Parathyroid adenoma (tissue), 2 donors: ENCODE measurements at regions not wholly inside any gene's neighbourhood (a gene's known extent, or its start where the extent isn't known, plus 50 kb on each side); places are given as distances from the start of the nearest gene placed in this dataset.

Experiments used
- H2AFZ ChIP-seq: fragments of 300-600 bp; sonication (generic); one replicate; pipeline ENCODE4 v1.7.0; 2017; ENCODE audit warnings: antibody characterized with exemption, mild to moderate bottlenecking
- H3K27ac ChIP-seq: fragments of 300-600 bp; sonication (generic); one replicate; pipeline ENCODE4 v1.7.0; 2017
- H3K27me3 ChIP-seq: fragments of 300-600 bp; sonication (generic); one replicate; pipeline ENCODE4 v1.7.0; 2017; ENCODE audit warnings: low read length; ENCODE audit not compliant: control insufficient read depth, insufficient read depth
- H3K36me3 ChIP-seq: fragments of 300-600 bp; sonication (generic); one replicate; pipeline ENCODE4 v1.7.0; 2017; ENCODE audit warnings: low read length; ENCODE audit not compliant: control insufficient read depth, insufficient read depth
- H3K4me1 ChIP-seq: fragments of 300-600 bp; sonication (generic); one replicate; pipeline ENCODE4 v1.7.0; 2017; ENCODE audit warnings: control low read depth
- H3K4me2 ChIP-seq: fragments of 300-600 bp; sonication (generic); one replicate; pipeline ENCODE4 v1.7.0; 2017; ENCODE audit warnings: low read length
- H3K4me3 ChIP-seq: fragments of 300-600 bp; sonication (generic); one replicate; pipeline ENCODE4 v1.7.0; 2017; ENCODE audit warnings: low read depth, low read length
- H3K79me2 ChIP-seq: fragments of 300-600 bp; sonication (generic); one replicate; pipeline ENCODE4 v1.7.0; 2017; ENCODE audit warnings: control low read depth
- H3K9ac ChIP-seq: fragments of 300-600 bp; sonication (generic); one replicate; pipeline ENCODE4 v1.7.0; 2017; ENCODE audit warnings: mild to moderate bottlenecking
- H3K9me3 ChIP-seq: fragments of 300-600 bp; sonication (generic); one replicate; pipeline ENCODE4 v1.7.0; 2017; ENCODE audit warnings: low read length; ENCODE audit not compliant: control insufficient read depth
- TF ChIP-seq, protein P1 (sequence below): fragments of 300-600 bp; sonication (generic); IDR thresholded peaks from one replicate; pipeline ENCODE4 v1.7.0; 2017; ENCODE audit warnings: antibody characterized with exemption, mild to moderate bottlenecking
- donor health status: primary hyperparathyroidism.

DNA sequence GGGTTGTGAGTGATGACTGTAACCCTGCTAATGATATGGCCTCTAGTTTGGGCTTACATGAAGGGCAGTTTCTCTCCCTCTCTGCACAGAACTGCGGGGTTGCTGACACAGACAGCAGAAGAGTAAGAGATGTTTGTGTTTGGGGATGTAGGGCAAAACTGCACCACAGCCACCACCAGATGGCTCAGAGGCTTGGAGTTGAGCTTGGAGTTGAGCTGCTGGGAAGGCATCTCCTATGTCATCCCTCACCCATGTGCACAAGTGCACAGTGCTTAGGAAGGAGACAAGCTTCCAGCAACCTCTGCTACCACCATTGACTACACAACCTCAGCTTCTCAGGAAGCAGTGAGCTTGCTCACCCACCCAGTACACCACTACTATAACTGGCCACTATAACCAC is 303.9 kb upstream of the DEFB112 start:
- no peaks in the 10 kb centered on the region for H3K79me2 ChIP-seq
- H3K27ac ChIP-seq = no peak overlapping the region
- H3K4me2 ChIP-seq = no peak overlapping the region
- no peaks in the 10 kb centered on the region for H3K27me3 ChIP-seq
- H3K4me1 ChIP-seq = no peaks in the 10 kb centered on the region
- H2AFZ ChIP-seq = no peak overlapping the region
- H3K9me3 ChIP-seq = no peaks in the 10 kb centered on the region
- H3K4me3 ChIP-seq = no peak overlapping the region
- TF ChIP-seq, protein P1, sequence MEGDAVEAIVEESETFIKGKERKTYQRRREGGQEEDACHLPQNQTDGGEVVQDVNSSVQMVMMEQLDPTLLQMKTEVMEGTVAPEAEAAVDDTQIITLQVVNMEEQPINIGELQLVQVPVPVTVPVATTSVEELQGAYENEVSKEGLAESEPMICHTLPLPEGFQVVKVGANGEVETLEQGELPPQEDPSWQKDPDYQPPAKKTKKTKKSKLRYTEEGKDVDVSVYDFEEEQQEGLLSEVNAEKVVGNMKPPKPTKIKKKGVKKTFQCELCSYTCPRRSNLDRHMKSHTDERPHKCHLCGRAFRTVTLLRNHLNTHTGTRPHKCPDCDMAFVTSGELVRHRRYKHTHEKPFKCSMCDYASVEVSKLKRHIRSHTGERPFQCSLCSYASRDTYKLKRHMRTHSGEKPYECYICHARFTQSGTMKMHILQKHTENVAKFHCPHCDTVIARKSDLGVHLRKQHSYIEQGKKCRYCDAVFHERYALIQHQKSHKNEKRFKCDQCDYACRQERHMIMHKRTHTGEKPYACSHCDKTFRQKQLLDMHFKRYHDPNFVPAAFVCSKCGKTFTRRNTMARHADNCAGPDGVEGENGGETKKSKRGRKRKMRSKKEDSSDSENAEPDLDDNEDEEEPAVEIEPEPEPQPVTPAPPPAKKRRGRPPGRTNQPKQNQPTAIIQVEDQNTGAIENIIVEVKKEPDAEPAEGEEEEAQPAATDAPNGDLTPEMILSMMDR = no peak
- H3K9ac ChIP-seq = no peak overlapping the region
- no peaks in the 10 kb centered on the region for H3K36me3 ChIP-seq

DNA sequence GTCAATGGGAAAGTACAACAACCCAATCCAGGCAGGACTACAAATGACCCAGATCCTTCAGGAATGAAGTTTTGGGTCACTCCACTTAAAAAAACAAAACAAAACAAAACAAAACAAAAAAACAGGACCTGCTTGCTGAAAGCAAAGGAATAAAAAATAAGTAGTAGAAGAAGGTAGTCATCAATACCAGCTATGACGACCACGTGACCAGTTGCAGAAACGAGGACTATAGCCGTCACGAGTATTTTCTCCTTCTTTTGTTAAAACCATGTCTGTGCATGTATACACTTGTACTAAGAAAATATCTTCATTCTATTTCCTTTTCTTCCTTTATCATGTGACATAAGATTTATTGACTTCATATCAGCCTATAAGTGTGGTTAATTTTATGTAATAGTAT is 308.4 kb upstream of the DEFB112 start:
- no peaks in the 10 kb centered on the region for H3K36me3 ChIP-seq
- TF ChIP-seq, protein P1 = no peak
- no peaks in the 10 kb centered on the region for H3K27me3 ChIP-seq
- no peak overlapping the region for H3K9ac ChIP-seq
- no peak overlapping the region for H3K4me2 ChIP-seq
- no peaks in the 10 kb centered on the region for H3K4me1 ChIP-seq
- H3K9me3 ChIP-seq = no peaks in the 10 kb centered on the region
- H3K79me2 ChIP-seq = no peaks in the 10 kb centered on the region
- no peak overlapping the region for H3K4me3 ChIP-seq
- H3K27ac ChIP-seq = no peak overlapping the region
- no peak overlapping the region for H2AFZ ChIP-seq

DNA sequence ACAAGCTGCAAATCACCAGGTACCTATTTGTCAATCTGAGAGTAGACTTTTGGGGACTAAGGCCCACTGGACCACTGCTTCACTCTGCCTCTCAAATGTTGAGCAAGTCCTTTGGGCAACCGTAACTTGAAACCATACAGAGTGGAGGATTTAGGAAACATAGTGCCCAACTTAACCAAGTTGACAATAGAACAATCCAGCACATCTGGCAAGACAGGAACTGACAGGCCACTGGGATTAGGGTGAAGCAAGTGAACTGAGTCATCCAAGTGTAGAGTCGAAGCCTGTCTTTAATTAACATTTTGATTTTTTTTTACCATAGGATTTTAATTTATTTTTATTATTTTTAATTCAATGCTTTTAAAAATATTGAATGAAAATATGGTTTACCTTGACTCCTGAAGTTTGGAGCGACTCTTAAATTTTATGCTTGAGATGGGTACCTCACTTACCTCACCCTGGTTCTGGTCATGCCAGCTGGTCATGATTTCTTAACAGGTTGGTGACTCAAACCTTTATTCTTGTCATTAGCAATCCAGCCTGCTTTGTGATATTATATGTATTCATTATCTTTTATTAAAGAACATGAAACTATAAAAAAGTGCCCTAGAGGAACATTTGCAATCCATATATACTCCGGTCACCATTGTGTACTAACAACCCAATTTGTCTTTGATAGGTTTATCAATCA is 312.1 kb upstream of the DEFB112 start:
- H3K4me1 ChIP-seq = no peaks in the 10 kb centered on the region
- no peaks in the 10 kb centered on the region for H3K79me2 ChIP-seq
- TF ChIP-seq, protein P1 = no peak

DNA sequence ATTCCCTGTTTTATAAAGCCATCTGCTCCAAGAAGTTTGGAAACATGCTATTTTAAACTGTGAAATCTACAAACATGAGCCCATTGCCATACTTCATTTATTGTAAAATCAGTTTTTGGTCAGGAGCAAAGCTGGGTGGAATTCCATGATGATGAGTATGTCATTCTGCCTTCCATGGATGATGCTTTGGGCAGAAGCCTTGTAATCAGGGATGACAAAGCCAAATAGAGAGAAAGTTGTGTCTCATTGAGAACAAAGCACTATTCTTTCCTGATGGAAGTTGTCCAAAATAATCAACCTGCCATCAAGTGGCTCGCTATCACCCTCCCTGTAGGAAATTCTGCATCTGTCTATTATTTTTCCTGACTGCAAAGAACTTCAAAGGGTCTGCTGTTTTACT is 313.0 kb upstream of the DEFB112 start:
- Histone ChIP-seq H3K9ac (no peak overlapping the region), H3K79me2 (no peaks in the 10 kb centered on the region), H3K27me3 (no peaks in the 10 kb centered on the region), H3K36me3 (no peaks in the 10 kb centered on the region), H3K4me1 (no peaks in the 10 kb centered on the region), H3K27ac (no peak overlapping the region), H3K4me2 (no peak overlapping the region), H2AFZ (no peak overlapping the region), H3K9me3 (no peaks in the 10 kb centered on the region), H3K4me3 (no peak overlapping the region)
- TF ChIP-seq, protein P1 = no peak

More for the DNA sequence above, 312.1 kb upstream of the DEFB112 start:
- Histone ChIP-seq H3K27me3 (no peaks in the 10 kb centered on the region), H3K9ac (no peak overlapping the region), H3K9me3 (no peaks in the 10 kb centered on the region), H3K27ac (no peak overlapping the region), H3K4me3 (no peak overlapping the region), H3K4me2 (no peak overlapping the region), H2AFZ (no peak overlapping the region), H3K36me3 (no peaks in the 10 kb centered on the region)

DNA sequence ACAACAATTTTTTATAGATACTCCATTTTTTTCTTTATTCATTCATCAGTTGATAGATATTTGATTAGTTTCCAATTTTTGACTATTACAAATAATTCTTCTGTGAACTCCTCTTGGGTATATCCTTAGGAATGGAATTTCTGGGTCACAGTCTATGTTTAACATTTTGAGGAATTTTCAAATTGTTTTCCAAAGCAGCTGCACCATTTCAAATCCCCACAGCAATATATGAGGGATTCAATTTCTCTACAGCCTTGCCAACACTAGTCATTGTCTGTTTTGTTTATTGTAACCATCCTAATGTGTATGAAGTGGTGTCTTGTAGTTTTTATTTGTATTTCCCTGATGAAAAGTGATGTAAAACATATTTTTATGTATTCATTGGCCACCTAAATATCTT is 320.3 kb upstream of the DEFB112 start:
- Histone ChIP-seq H3K9me3 (no peaks in the 10 kb centered on the region), H3K27ac (no peak overlapping the region), H3K36me3 (no peaks in the 10 kb centered on the region), H3K27me3 (no peaks in the 10 kb centered on the region), H2AFZ (no peak overlapping the region), H3K4me1 (no peaks in the 10 kb centered on the region), H3K79me2 (no peaks in the 10 kb centered on the region), H3K4me3 (no peak overlapping the region), H3K9ac (no peak overlapping the region), H3K4me2 (no peak overlapping the region)
- TF ChIP-seq, protein P1 = no peak
